GM23338 (cell line): ENCODE measurements at regions not wholly inside any gene's neighbourhood (a gene's known extent, or its start where the extent isn't known, plus 50 kb on each side); places are given as distances from the start of the nearest gene placed in this dataset.

Experiments
- ATAC-seq: fragments of 200-7000 bp; cut with Tn5 transposase; 3 replicates; pipeline ENCODE4 v1.9.1; 2020
- DNase-seq: peaks from one replicate; pipeline ENCODE4 v3.0.0-alpha.2; 2015; ENCODE audit warnings: low spot score
- H2AFZ ChIP-seq: fragments of 200-600 bp; sonication (generic); 2 replicates; pipeline ENCODE4 v1.8.0; 2016; ENCODE audit warnings: antibody characterized with exemption, mild to moderate bottlenecking, moderate library complexity
- H3F3A ChIP-seq: fragments of 200-600 bp; sonication (generic); replicated peaks from 2 replicates; pipeline ENCODE4 v1.8.0; 2017; ENCODE audit warnings: antibody characterized with exemption, mixed run types, low read depth
- H3K27ac ChIP-seq: fragments of 200-600 bp; sonication (generic); 2 replicates; pipeline ENCODE4 v1.6.1; 2016; ENCODE audit warnings: low read depth
- H3K27me3 ChIP-seq: fragments of 200-600 bp; sonication (generic); 2 replicates; pipeline ENCODE4 v1.8.0; 2016; ENCODE audit warnings: mild to moderate bottlenecking, mixed run types, moderate library complexity; ENCODE audit not compliant: insufficient read depth
- H3K36me3 ChIP-seq: fragments of 200-600 bp; sonication (generic); 2 replicates; pipeline ENCODE4 v1.8.0; 2016; ENCODE audit warnings: mild to moderate bottlenecking; ENCODE audit not compliant: insufficient read depth
- H3K4me1 ChIP-seq: fragments of 200-600 bp; sonication (generic); 2 replicates; pipeline ENCODE4 v1.8.0; 2016; ENCODE audit warnings: mild to moderate bottlenecking, moderate library complexity; ENCODE audit not compliant: insufficient read depth
- H3K4me2 ChIP-seq: fragments of 200-600 bp; sonication (generic); 2 replicates; pipeline ENCODE4 v1.7.1; 2017; ENCODE audit warnings: mixed run types
- H3K4me3 ChIP-seq: fragments of 200-600 bp; sonication (generic); 2 replicates; pipeline ENCODE4 v1.6.1; 2016; ENCODE audit warnings: mixed run types
- H3K79me2 ChIP-seq: fragments of 200-600 bp; sonication (generic); replicated peaks from 2 replicates; pipeline ENCODE4 v1.8.0; 2017; ENCODE audit warnings: mild to moderate bottlenecking; ENCODE audit not compliant: insufficient read depth
- H3K9me2 ChIP-seq: fragments of 200-600 bp; sonication (generic); 2 replicates; pipeline ENCODE4 v1.8.0; 2017; ENCODE audit not compliant: insufficient read depth
- H4K20me1 ChIP-seq: fragments of 200-600 bp; sonication (generic); replicated peaks from 2 replicates; pipeline ENCODE4 v1.8.0; 2017; ENCODE audit warnings: mild to moderate bottlenecking; ENCODE audit not compliant: insufficient read depth
- H3K27ac Mint-ChIP-seq: 2 replicates; pipeline ENCODE4 v1.8.0; 2020; ENCODE audit warnings: inconsistent platforms, mild to moderate bottlenecking, moderate library complexity, mixed read lengths
- H3K27me3 Mint-ChIP-seq: 3 replicates; pipeline ENCODE4 v1.8.0; 2022; ENCODE audit warnings: low read depth, mild to moderate bottlenecking, moderate library complexity, mixed read lengths, inconsistent platforms; ENCODE audit not compliant: insufficient read depth, poor library complexity
- H3K36me3 Mint-ChIP-seq: 3 replicates; pipeline ENCODE4 v1.8.0; 2021; ENCODE audit warnings: low read depth, mild to moderate bottlenecking, inconsistent platforms, moderate library complexity, mixed read lengths
- H3K4me1 Mint-ChIP-seq: 3 replicates; pipeline ENCODE4 v1.8.0; 2020; ENCODE audit warnings: mild to moderate bottlenecking, inconsistent platforms, mixed read lengths
- H3K4me3 Mint-ChIP-seq: 3 replicates; pipeline ENCODE4 v1.8.0; 2021; ENCODE audit warnings: moderate library complexity, mild to moderate bottlenecking, inconsistent platforms, mixed read lengths
- H3K9me3 Mint-ChIP-seq: 3 replicates; pipeline ENCODE4 v1.8.0; 2020; ENCODE audit warnings: moderate library complexity, mild to moderate bottlenecking, inconsistent platforms, mixed read lengths
- CREB1 ChIP-seq: fragments of 250-450 bp; sonication (Bioruptor Pico); IDR thresholded peaks from 2 replicates; pipeline ENCODE4 v1.5.0; 2020; ENCODE audit warnings: low read depth, mild to moderate bottlenecking, moderate library complexity
- ETS1 ChIP-seq: IDR thresholded peaks from 2 replicates; pipeline ENCODE4 v1.6.1; 2016; ENCODE audit warnings: antibody characterized with exemption
- EZH2 ChIP-seq: fragments of 200-600 bp; sonication (generic); IDR thresholded peaks from one replicate; pipeline ENCODE4 v1.8.0; 2017; ENCODE audit warnings: antibody characterized with exemption, mild to moderate bottlenecking, low read depth; ENCODE audit not compliant: unreplicated experiment
- EZH2phosphoT487 ChIP-seq: fragments of 200-600 bp; sonication (generic); IDR thresholded peaks from one replicate; pipeline ENCODE4 v1.8.1; 2018; ENCODE audit warnings: antibody characterized with exemption; ENCODE audit not compliant: unreplicated experiment
- JUNB ChIP-seq: IDR thresholded peaks from one replicate; pipeline ENCODE4 v1.6.1; 2016; ENCODE audit warnings: antibody characterized with exemption; ENCODE audit not compliant: unreplicated experiment
- NANOG ChIP-seq: IDR thresholded peaks from 2 replicates; pipeline ENCODE4 v1.6.1; 2016; ENCODE audit warnings: antibody characterized with exemption, borderline replicate concordance
- POLR2AphosphoS5 ChIP-seq: IDR thresholded peaks from 2 replicates; pipeline ENCODE4 v1.6.1; 2016; ENCODE audit warnings: antibody characterized with exemption, low read depth
- REST ChIP-seq: IDR thresholded peaks from one replicate; pipeline ENCODE4 v1.6.1; 2018; ENCODE audit warnings: antibody characterized with exemption; ENCODE audit not compliant: unreplicated experiment
- STAT1 ChIP-seq: IDR thresholded peaks from one replicate; pipeline ENCODE4 v1.6.1; 2016; ENCODE audit warnings: antibody characterized with exemption; ENCODE audit not compliant: unreplicated experiment
- ZNF114 ChIP-seq: fragments of 250-450 bp; sonication (Bioruptor Pico); IDR thresholded peaks from 2 replicates; pipeline ENCODE4 v1.5.0; 2020; ENCODE audit warnings: mild to moderate bottlenecking, moderate library complexity
- ZNF331 ChIP-seq: fragments of 250-450 bp; sonication (Bioruptor Pico); IDR thresholded peaks from 2 replicates; pipeline ENCODE4 v1.5.0; 2020; ENCODE audit warnings: low read depth, mild to moderate bottlenecking, moderate library complexity
- ZNF462 ChIP-seq: fragments of 250-450 bp; sonication (Bioruptor Pico); IDR thresholded peaks from 2 replicates; pipeline ENCODE4 v1.5.0; 2020; ENCODE audit warnings: mild to moderate bottlenecking, moderate library complexity
- TF ChIP-seq, protein P1 (sequence below), 2 experiments: fragments of 200-600 bp in 1 of 2; sonication (generic) in 1 of 2; conservative IDR thresholded peaks; 2 replicates each; pipeline versions ENCODE4 v1.5.1 to v1.6.1; 2016 to 2017; ENCODE audit warnings: antibody characterized with exemption in 2 of 2, low read depth in 2 of 2, mild to moderate bottlenecking in 2 of 2, moderate library complexity in 1 of 2

- Histone ChIP-seq H3K4me3 (no peak overlapping the region), H4K20me1 (no peaks in the 10 kb centered on the region), H3K36me3 (no peaks in the 10 kb centered on the region), H3K9me2 (peaks cover 4% of the 10 kb centered on the region; the same call in 1 of the 2 replicates), H3K79me2 (no peaks in the 10 kb centered on the region), H3K4me2 (no peak overlapping the region), H3F3A (no peaks in the 10 kb centered on the region), H3K4me1 (0 out of 2 replicates have a peak, but pooled peaks cover 5% of the 10 kb centered on the region), H3K27me3 (no peaks in the 10 kb centered on the region), H3K27ac (no peak overlapping the region), H2AFZ (no peak overlapping the region)
- DNase-seq (peak; percentile 22), ATAC-seq (peak; percentile 62)
- no peak overlapping the region for H3K27ac Mint-ChIP-seq
- H3K27me3 Mint-ChIP-seq = peaks cover 6% of the 10 kb centered on the region
- no peaks in the 10 kb centered on the region for H3K9me3 Mint-ChIP-seq
- no peaks in the 10 kb centered on the region for H3K36me3 Mint-ChIP-seq
- no peak for TF ChIP-seq REST
- TF ChIP-seq STAT1 = no peak
- TF ChIP-seq EZH2phosphoT487 = no peak
- TF ChIP-seq CREB1 (CRISPR knock-in tag) = no peak
- TF ChIP-seq POLR2AphosphoS5 = no peak
- no peak for TF ChIP-seq NANOG
- no peak for TF ChIP-seq JUNB
- no peak for TF ChIP-seq EZH2
- TF ChIP-seq, protein P1, sequence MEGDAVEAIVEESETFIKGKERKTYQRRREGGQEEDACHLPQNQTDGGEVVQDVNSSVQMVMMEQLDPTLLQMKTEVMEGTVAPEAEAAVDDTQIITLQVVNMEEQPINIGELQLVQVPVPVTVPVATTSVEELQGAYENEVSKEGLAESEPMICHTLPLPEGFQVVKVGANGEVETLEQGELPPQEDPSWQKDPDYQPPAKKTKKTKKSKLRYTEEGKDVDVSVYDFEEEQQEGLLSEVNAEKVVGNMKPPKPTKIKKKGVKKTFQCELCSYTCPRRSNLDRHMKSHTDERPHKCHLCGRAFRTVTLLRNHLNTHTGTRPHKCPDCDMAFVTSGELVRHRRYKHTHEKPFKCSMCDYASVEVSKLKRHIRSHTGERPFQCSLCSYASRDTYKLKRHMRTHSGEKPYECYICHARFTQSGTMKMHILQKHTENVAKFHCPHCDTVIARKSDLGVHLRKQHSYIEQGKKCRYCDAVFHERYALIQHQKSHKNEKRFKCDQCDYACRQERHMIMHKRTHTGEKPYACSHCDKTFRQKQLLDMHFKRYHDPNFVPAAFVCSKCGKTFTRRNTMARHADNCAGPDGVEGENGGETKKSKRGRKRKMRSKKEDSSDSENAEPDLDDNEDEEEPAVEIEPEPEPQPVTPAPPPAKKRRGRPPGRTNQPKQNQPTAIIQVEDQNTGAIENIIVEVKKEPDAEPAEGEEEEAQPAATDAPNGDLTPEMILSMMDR (conservative IDR thresholded peaks at IDR 0.05; ENCODE audit: low read depth in 2 of 2) = no peak
- no peak for TF ChIP-seq ETS1
- no peak for TF ChIP-seq ZNF114 (CRISPR knock-in tag)
- no peak for TF ChIP-seq ZNF462 (CRISPR knock-in tag)
- no peak for TF ChIP-seq ZNF331 (CRISPR knock-in tag)
- H3K4me3 Mint-ChIP-seq = no peak overlapping the region
- 0 out of 3 replicates have a peak, but pooled peaks cover 2% of the 10 kb centered on the region for H3K4me1 Mint-ChIP-seq
These were observed 153.7 kb downstream of the DNAJB9 start for GRCh38 chr7:108723381-108723814.
